ENCODE measurements at regions not wholly inside any gene's neighbourhood (a gene's known extent, or its start where the extent isn't known, plus 50 kb on each side); places are given as distances from the start of the nearest gene placed in this dataset.

DNA sequence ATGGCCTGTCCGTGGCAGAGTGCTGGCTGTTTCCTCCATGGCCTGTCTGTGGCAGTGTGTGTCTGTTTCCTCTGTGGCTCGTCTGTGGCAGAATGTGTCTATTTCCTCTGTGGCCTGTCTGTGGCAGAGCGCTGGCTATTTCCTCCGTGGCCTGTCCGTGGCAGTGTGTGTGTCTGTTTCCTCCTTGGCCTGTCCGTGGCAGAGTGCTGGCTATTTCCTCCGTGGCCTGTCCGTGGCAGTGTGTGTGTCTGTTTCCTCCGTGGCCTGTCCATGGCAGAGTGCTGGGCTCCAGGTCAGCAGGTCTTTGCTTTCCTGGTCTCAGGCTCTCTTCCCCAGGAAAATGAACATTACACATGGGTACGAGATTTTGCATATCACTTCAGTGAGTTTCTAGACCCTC is 138.4 kb upstream of the IPO9 start:
- no peaks in the 10 kb centered on the region for H3K36me3 ChIP-seq (replicated peaks in 1 of 2; ENCODE audit: control extremely low read depth in 1 of 2, control insufficient read depth in 1 of 2, extremely low read depth in 1 of 2, insufficient read depth in 2 of 2, low read length in 1 of 2)
- no peak overlapping the region for H3K4me2 ChIP-seq (replicated peaks; ENCODE audit: low read depth, low read length, poor library complexity, severe bottlenecking)
- H3K4me3 Mint-ChIP-seq, result no peak overlapping the region
- H3K4me3 ChIP-seq (ENCODE audit: control extremely low read depth in 1 of 5, extremely low read depth in 1 of 5, insufficient read depth in 1 of 5, low read depth in 2 of 5, low read length in 4 of 5), result no peak overlapping the region
- TF ChIP-seq, protein P1, sequence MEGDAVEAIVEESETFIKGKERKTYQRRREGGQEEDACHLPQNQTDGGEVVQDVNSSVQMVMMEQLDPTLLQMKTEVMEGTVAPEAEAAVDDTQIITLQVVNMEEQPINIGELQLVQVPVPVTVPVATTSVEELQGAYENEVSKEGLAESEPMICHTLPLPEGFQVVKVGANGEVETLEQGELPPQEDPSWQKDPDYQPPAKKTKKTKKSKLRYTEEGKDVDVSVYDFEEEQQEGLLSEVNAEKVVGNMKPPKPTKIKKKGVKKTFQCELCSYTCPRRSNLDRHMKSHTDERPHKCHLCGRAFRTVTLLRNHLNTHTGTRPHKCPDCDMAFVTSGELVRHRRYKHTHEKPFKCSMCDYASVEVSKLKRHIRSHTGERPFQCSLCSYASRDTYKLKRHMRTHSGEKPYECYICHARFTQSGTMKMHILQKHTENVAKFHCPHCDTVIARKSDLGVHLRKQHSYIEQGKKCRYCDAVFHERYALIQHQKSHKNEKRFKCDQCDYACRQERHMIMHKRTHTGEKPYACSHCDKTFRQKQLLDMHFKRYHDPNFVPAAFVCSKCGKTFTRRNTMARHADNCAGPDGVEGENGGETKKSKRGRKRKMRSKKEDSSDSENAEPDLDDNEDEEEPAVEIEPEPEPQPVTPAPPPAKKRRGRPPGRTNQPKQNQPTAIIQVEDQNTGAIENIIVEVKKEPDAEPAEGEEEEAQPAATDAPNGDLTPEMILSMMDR (IDR thresholded peaks at IDR 0.05), result no peak
- TF ChIP-seq EZH2 (IDR thresholded peaks at IDR 0.05; ENCODE audit: borderline replicate concordance, insufficient read depth, low read depth, low read length, poor library complexity, severe bottlenecking), result no peak
- no peaks in the 10 kb centered on the region for H3K79me2 ChIP-seq (ENCODE audit: control insufficient read depth, insufficient read depth, low read length)
- WGBS (ENCODE audit: insufficient coverage), result 84% methylated on average over 9 of the region's 10 CpGs
- CTCF ChIA-PET, result no interaction called here
- POLR2A ChIA-PET, result no interaction called here
- no peaks in the 10 kb centered on the region for H4K20me1 ChIP-seq (ENCODE audit: control insufficient read depth, insufficient read depth, low read length, poor library complexity, severe bottlenecking)
- no peak overlapping the region for H3K27ac ChIP-seq (ENCODE audit: low read length in 2 of 2)
- H3K4me1 Mint-ChIP-seq, result no peaks in the 10 kb centered on the region
- intact Hi-C loops (cut with micrococcal nuclease), result no loop called here
- peaks cover 10% of the 10 kb centered on the region for H3K27me3 Mint-ChIP-seq
- no peak overlapping the region for H2AFZ ChIP-seq (ENCODE audit: insufficient read depth, low read depth, low read length, poor library complexity, severe bottlenecking)
- H3K4me1 ChIP-seq (ENCODE audit: control insufficient read depth in 2 of 2, insufficient read depth in 2 of 2, low read length in 2 of 2), result no peaks in the 10 kb centered on the region
- no peak overlapping the region for H3K9ac ChIP-seq (ENCODE audit: low read length)
- ATAC-seq (ENCODE audit: low read depth), result no peak
- H3K9me3 ChIP-seq (ENCODE audit: control extremely low read depth in 1 of 3, control insufficient read depth in 2 of 3, insufficient read depth in 1 of 3, low read length in 2 of 3), result peaks cover 0 to 6% (median 0%) of the 10 kb centered on the region in 3 donors
- no peak for DNase-seq
- H3K27me3 ChIP-seq (replicated peaks in 1 of 4; ENCODE audit: control extremely low read depth in 1 of 4, control insufficient read depth in 3 of 4, insufficient read depth in 4 of 4, low read length in 3 of 4), result peaks cover 0 to 3% (median 0%) of the 10 kb centered on the region in 4 experiments
- no peak overlapping the region for H3K27ac Mint-ChIP-seq
- H3K9me3 Mint-ChIP-seq (ENCODE audit: insufficient read depth), result no peaks in the 10 kb centered on the region

DNA sequence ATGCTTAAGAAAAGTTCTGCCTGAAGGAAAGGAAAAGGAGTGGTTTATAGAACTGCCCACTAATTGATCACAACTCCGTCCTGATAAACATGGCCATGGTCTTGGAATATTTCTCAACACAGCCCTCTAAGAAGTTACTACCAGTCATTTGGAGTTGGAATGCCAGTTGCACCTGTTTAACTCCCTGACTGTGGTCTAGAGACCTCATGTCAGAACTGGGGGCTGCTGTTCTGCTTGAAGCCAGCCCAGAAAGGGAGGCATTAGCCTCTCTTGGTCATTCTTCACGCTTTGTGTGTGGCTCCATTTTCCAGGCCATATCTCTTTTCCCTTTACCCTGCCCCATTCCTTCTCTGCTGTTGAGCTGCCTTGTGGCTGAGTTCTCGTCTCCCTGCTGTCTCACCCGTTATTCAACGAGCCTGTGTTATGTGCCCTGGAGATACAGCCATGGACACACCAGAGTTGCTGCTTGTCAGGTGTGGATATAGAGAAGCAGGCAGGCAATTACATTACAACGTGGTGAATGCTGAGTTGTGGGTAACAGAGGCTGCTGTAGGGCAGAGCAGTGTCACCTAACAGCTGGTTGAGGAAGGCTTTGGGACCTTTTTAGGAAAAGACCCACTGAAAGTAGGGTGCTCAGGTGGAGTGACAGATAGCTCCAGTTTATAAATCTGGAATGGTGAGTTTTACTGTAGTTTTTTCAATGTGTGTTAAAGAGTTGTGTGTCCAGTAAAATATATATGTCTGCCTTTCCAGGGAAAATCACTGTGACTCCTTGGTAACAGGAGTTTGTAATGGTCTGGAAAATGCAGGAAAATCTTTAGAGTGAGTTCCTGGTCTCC is 137.0 kb upstream of the IPO9 start:
- Histone ChIP-seq H3K79me2 (ENCODE audit: control insufficient read depth, insufficient read depth, low read length) (no peaks in the 10 kb centered on the region), H2AFZ (ENCODE audit: insufficient read depth, low read depth, low read length, poor library complexity, severe bottlenecking) (no peak overlapping the region), H3K36me3 (replicated peaks in 1 of 2; ENCODE audit: control extremely low read depth in 1 of 2, control insufficient read depth in 1 of 2, extremely low read depth in 1 of 2, insufficient read depth in 2 of 2, low read length in 1 of 2) (no peaks in the 10 kb centered on the region), H3K27ac (ENCODE audit: low read length in 2 of 2) (no peak overlapping the region), H3K4me3 (ENCODE audit: control extremely low read depth in 1 of 5, extremely low read depth in 1 of 5, insufficient read depth in 1 of 5, low read depth in 2 of 5, low read length in 4 of 5) (no peak overlapping the region), H4K20me1 (ENCODE audit: control insufficient read depth, insufficient read depth, low read length, poor library complexity, severe bottlenecking) (no peaks in the 10 kb centered on the region), H3K9ac (ENCODE audit: low read length) (no peak overlapping the region), H3K9me3 (ENCODE audit: control extremely low read depth in 1 of 3, control insufficient read depth in 2 of 3, insufficient read depth in 1 of 3, low read length in 2 of 3) (peaks cover 0 to 6% (median 0%) of the 10 kb centered on the region in 3 donors), H3K4me2 (replicated peaks; ENCODE audit: low read depth, low read length, poor library complexity, severe bottlenecking) (no peak overlapping the region), H3K27me3 (replicated peaks in 1 of 4; ENCODE audit: control extremely low read depth in 1 of 4, control insufficient read depth in 3 of 4, insufficient read depth in 4 of 4, low read length in 3 of 4) (no peaks in the 10 kb centered on the region), H3K4me1 (ENCODE audit: control insufficient read depth in 2 of 2, insufficient read depth in 2 of 2, low read length in 2 of 2) (no peaks in the 10 kb centered on the region)
- 86% methylated on average over 4 of the region's 6 CpGs for WGBS (ENCODE audit: insufficient coverage)
- ChIA-PET CTCF (no interaction called here), POLR2A (no interaction called here)
- Mint-ChIP-seq H3K9me3 (ENCODE audit: insufficient read depth) (no peaks in the 10 kb centered on the region), H3K27me3 (no peaks in the 10 kb centered on the region), H3K4me3 (no peak overlapping the region), H3K27ac (no peak overlapping the region), H3K4me1 (no peaks in the 10 kb centered on the region)
- TF ChIP-seq EZH2 (IDR thresholded peaks at IDR 0.05; ENCODE audit: borderline replicate concordance, insufficient read depth, low read depth, low read length, poor library complexity, severe bottlenecking), result no peak
- TF ChIP-seq, protein P1 (IDR thresholded peaks at IDR 0.05), result no peak
- no peak for DNase-seq
- no peak for ATAC-seq (ENCODE audit: low read depth)
- intact Hi-C loops (cut with micrococcal nuclease), result no loop called here

All from B cell (primary cell).